Tibial artery (tissue), 4 donors: ENCODE measurements at regions not wholly inside any gene's neighbourhood (a gene's known extent, or its start where the extent isn't known, plus 50 kb on each side); places are given as distances from the start of the nearest gene placed in this dataset.

Experiments used
- DNase-seq, 2 donors: peaks; one replicate each; pipeline ENCODE4 v3.0.0-alpha.2; 2019
- H3K27ac ChIP-seq, 2 donors: fragments of 200-600 bp; sonication (generic) in 1 of 2; 1 replicate in 1 of 2; 2 replicates in 1 of 2; pipeline ENCODE4 v1.5.1; 2018 to 2019; ENCODE audit warnings: mild to moderate bottlenecking in 1 of 2
- H3K27me3 ChIP-seq, 2 donors: fragments of 200-600 bp; sonication (generic) in 1 of 2; one replicate each; pipeline versions ENCODE4 v1.5.1 to v1.6.0; 2016 to 2019
- H3K36me3 ChIP-seq, 3 donors: fragments of 200-600 bp; sonication (generic) in 2 of 3; one replicate each; pipeline ENCODE4 v1.5.1; 2016 to 2019; ENCODE audit warnings: mild to moderate bottlenecking in 2 of 3
- H3K4me1 ChIP-seq, 4 donors: fragments of 200-600 bp; sonication (generic) in 2 of 4; 1 replicate in 3 of 4; 2 replicates in 1 of 4; pipeline ENCODE4 v1.5.1; 2016 to 2019
- H3K4me3 ChIP-seq, 2 donors: fragments of 200-600 bp; sonication (generic) in 1 of 2; 1 replicate in 1 of 2; 2 replicates in 1 of 2; pipeline ENCODE4 v1.5.1; 2018 to 2019; ENCODE audit warnings: mild to moderate bottlenecking in 2 of 2
- H3K9me3 ChIP-seq, 3 donors: fragments of 200-600 bp; sonication (generic) in 1 of 3; one replicate each; pipeline ENCODE4 v1.5.1; 2016 to 2019
- CTCF ChIP-seq, 2 experiments: fragments of 200-600 bp in 1 of 2; fragments of 450-650 bp in 1 of 2; IDR thresholded peaks; one replicate each; pipeline ENCODE4 v1.5.1; 2017 to 2019; ENCODE audit warnings: antibody characterized with exemption in 2 of 2, mild to moderate bottlenecking in 1 of 2, moderate library complexity in 1 of 2
- intact Hi-C: fragments of 100-400 bp; cut with DNase I; formaldehyde crosslinking; loops from one replicate; pipeline ENCODE4 v1.15.0; 2023; ENCODE audit warnings: low total_unique reads

GRCh38 chr18:5627776-5628511 lies 84.1 kb upstream of the EPB41L3 start:
- intact Hi-C loops, result no loop called here
- Histone ChIP-seq H3K27ac (no peak overlapping the region), H3K4me1 (peaks cover 0 to 29% (median 20%) of the 10 kb centered on the region in 4 donors), H3K4me3 (peak overlapping the region; percentile 55 to 77), H3K36me3 (no peaks in the 10 kb centered on the region), H3K27me3 (peaks cover 0 to 33% of the 10 kb centered on the region in 2 donors), H3K9me3 (no peaks in the 10 kb centered on the region)
- no peak for TF ChIP-seq CTCF (IDR thresholded peaks at IDR 0.05)
- no peak for DNase-seq

- H3K4me3 ChIP-seq, result no peak overlapping the region
- intact Hi-C loops, result no loop called here
- peaks cover 0 to 29% (median 20%) of the 10 kb centered on the region in 4 donors for H3K4me1 ChIP-seq
- no peak for TF ChIP-seq CTCF (IDR thresholded peaks at IDR 0.05)
- H3K27me3 ChIP-seq, result peaks cover 0 to 33% of the 10 kb centered on the region in 2 donors
- H3K27ac ChIP-seq, result no peak overlapping the region
- no peaks in the 10 kb centered on the region for H3K9me3 ChIP-seq
- H3K36me3 ChIP-seq, result no peaks in the 10 kb centered on the region
- no peak for DNase-seq
Observed at GRCh38 chr18:5626130-5626880, 82.5 kb upstream of the EPB41L3 start.

GRCh38 chr18:5625076-5625475 lies 81.3 kb upstream of the EPB41L3 start:
- no peak for TF ChIP-seq CTCF (IDR thresholded peaks at IDR 0.05)
- no peak overlapping the region for H3K27ac ChIP-seq
- intact Hi-C loops, result no loop called here
- H3K4me1 ChIP-seq, result peaks cover 0 to 22% (median 16%) of the 10 kb centered on the region in 4 donors
- H3K27me3 ChIP-seq, result peaks cover 0 to 30% of the 10 kb centered on the region in 2 donors
- DNase-seq, result no peak
- H3K4me3 ChIP-seq, result no peak overlapping the region
- no peaks in the 10 kb centered on the region for H3K9me3 ChIP-seq
- H3K36me3 ChIP-seq, result no peaks in the 10 kb centered on the region

GRCh38 chr18:5622905-5623304 lies 79.1 kb upstream of the EPB41L3 start:
- Histone ChIP-seq H3K9me3 (no peaks in the 10 kb centered on the region), H3K4me1 (peaks cover 0 to 3% (median 1%) of the 10 kb centered on the region in 4 donors), H3K4me3 (no peak overlapping the region), H3K27ac (no peak overlapping the region), H3K36me3 (no peaks in the 10 kb centered on the region), H3K27me3 (peaks cover 0 to 14% of the 10 kb centered on the region in 2 donors)
- no peak for TF ChIP-seq CTCF (IDR thresholded peaks at IDR 0.05)
- intact Hi-C loops, result no loop called here
- no peak for DNase-seq

GRCh38 chr18:5620289-5620688 lies 76.5 kb upstream of the EPB41L3 start:
- no peak for TF ChIP-seq CTCF (IDR thresholded peaks at IDR 0.05)
- Histone ChIP-seq H3K9me3 (no peaks in the 10 kb centered on the region), H3K27ac (no peak overlapping the region), H3K4me1 (no peaks in the 10 kb centered on the region), H3K36me3 (no peaks in the 10 kb centered on the region), H3K4me3 (no peak overlapping the region), H3K27me3 (no peaks in the 10 kb centered on the region)
- DNase-seq, result no peak
- intact Hi-C loops, result no loop called here
